Activated CD4-positive, alpha-beta T cell treated with anti-CD3 and anti-CD28 coated beads, Interleukin-2, amount 10 ng/mL, durations not matched to agents 24 days and 14 days (primary cell): ENCODE measurements at regions not wholly inside any gene's neighbourhood (a gene's known extent, or its start where the extent isn't known, plus 50 kb on each side); places are given as distances from the start of the nearest gene placed in this dataset.

ENCODE experiments used
- DNase-seq: peaks from one replicate; pipeline ENCODE4 v3.0.0; 2022
- H3K27ac Mint-ChIP-seq: one replicate; pipeline ENCODE4 v1.8.0; 2022; ENCODE audit warnings: mild to moderate bottlenecking, mixed read lengths
- H3K27me3 Mint-ChIP-seq: one replicate; pipeline ENCODE4 v1.8.0; 2022; ENCODE audit warnings: mixed read lengths
- H3K36me3 Mint-ChIP-seq: one replicate; pipeline ENCODE4 v1.8.0; 2022; ENCODE audit warnings: low read depth, mild to moderate bottlenecking, mixed read lengths
- H3K4me1 Mint-ChIP-seq: one replicate; pipeline ENCODE4 v1.8.0; 2021; ENCODE audit warnings: mixed read lengths
- H3K4me3 Mint-ChIP-seq: one replicate; pipeline ENCODE4 v1.8.0; 2022; ENCODE audit warnings: mild to moderate bottlenecking, moderate library complexity, mixed read lengths
- H3K9me3 Mint-ChIP-seq: one replicate; pipeline ENCODE4 v1.8.0; 2021; ENCODE audit warnings: mixed read lengths
- intact Hi-C: fragments of 100-400 bp; cut with micrococcal nuclease; formaldehyde crosslinking; loops from one replicate; pipeline ENCODE4 v1.15.1; 2023

GRCh38 chr2:42961961-42962360 is 169.6 kb upstream of the HAAO start:
- H3K27ac Mint-ChIP-seq, result no peak overlapping the region
- H3K4me3 Mint-ChIP-seq, result no peak overlapping the region
- peaks cover 23% of the 10 kb centered on the region for H3K27me3 Mint-ChIP-seq
- H3K36me3 Mint-ChIP-seq, result no peaks in the 10 kb centered on the region
- DNase-seq, result no peak
- intact Hi-C loops, result no loop called here
- no peaks in the 10 kb centered on the region for H3K9me3 Mint-ChIP-seq
- H3K4me1 Mint-ChIP-seq, result peaks cover 6% of the 10 kb centered on the region

DNA sequence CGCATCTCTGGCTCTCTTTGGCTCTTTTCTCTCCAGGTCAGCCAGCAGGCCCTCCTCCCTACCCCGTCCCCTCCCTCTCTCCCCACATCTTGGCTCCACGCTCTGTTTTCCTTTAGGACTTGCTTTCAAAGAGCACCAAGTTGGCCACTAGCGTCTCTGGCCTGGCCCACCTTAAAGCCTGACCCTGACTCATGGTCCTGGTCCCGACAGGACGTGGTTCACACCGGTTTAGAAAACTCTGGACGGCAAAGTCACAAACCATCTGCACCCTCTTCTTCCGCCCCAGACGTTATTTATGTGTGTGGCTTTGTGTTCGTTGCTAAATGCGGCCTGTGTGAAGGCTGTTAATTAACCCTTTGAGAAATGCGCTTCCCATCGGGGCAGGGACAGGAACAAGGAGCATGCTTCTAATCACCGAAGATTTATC is 169.0 kb upstream of the HAAO start:
- Mint-ChIP-seq H3K4me3 (no peak overlapping the region), H3K27me3 (peaks cover 24% of the 10 kb centered on the region), H3K4me1 (peaks cover 6% of the 10 kb centered on the region), H3K9me3 (no peaks in the 10 kb centered on the region), H3K36me3 (no peaks in the 10 kb centered on the region), H3K27ac (no peak overlapping the region)
- intact Hi-C loops, result no loop called here
- DNase-seq, result no peak

DNA sequence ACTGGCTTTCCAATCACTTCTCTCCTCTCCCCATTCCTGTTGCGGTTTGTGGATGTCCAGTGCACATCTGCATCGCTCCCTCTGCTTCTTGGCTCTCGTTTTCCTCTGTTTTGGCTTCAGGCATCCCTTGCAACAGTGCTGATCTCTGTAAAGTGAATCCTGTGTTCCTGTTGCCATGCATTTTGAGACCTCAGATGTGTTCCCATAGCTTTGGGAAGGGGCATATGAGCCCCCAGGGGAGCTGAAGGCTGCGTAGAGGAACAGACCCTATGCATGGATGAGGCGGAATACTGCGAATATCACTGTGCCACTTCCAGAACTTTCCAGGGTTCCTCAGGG is 168.4 kb upstream of the HAAO start:
- Mint-ChIP-seq H3K4me3 (no peak overlapping the region), H3K4me1 (peaks cover 6% of the 10 kb centered on the region), H3K36me3 (no peaks in the 10 kb centered on the region), H3K9me3 (no peaks in the 10 kb centered on the region), H3K27ac (no peak overlapping the region), H3K27me3 (peaks cover 26% of the 10 kb centered on the region)
- intact Hi-C loops, result no loop called here
- no peak for DNase-seq

DNA sequence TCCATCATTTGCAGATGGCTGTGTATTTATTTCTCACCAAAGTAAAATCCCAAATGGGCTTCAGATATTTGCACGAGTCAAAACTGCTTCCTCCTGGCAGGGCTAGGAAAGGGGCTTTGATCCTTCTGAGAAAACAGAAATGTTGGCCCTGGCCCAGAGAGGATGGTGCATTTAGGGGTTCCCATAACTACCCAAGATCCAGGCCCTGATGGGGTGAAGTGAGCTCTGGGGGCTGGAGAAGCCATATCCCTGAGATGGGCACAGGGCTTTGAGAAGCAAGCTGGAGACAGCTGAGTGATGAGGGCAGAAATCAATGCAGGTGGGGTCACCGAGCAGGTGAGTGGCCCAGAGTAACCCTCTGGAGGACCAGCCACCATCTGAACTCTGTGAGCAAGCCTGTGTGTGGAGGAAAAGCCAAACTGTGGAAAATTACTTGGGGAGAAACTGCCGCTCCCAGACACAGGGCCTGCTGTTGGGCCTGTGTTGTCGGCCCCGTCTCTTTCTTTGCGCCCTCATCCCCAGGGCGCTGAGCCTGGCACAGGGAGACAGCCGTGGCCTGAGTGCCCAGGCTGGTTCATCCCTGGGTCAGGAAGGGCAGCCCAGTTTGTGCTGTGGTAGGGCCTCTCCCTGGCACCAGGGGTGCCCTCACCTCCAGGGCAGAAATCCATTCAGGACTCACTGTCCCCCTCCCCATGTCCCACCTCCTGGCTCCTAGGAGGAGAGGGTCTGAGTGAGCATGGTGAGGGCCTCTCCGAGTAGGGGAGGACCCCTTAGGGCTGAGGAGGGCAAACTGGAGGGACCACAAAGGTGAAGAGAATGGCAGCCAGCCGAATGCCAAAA is 167.8 kb upstream of the HAAO start:
- Mint-ChIP-seq H3K4me1 (peaks cover 6% of the 10 kb centered on the region), H3K4me3 (no peak overlapping the region), H3K36me3 (no peaks in the 10 kb centered on the region), H3K9me3 (no peaks in the 10 kb centered on the region), H3K27me3 (peaks cover 26% of the 10 kb centered on the region), H3K27ac (no peak overlapping the region)
- intact Hi-C loops, result no loop called here
- no peak for DNase-seq

GRCh38 chr2:42959234-42960001 is 167.0 kb upstream of the HAAO start:
- Mint-ChIP-seq H3K27me3 (peaks cover 28% of the 10 kb centered on the region), H3K27ac (no peak overlapping the region), H3K4me1 (peaks cover 6% of the 10 kb centered on the region), H3K9me3 (no peaks in the 10 kb centered on the region), H3K4me3 (no peak overlapping the region), H3K36me3 (no peaks in the 10 kb centered on the region)
- no peak for DNase-seq
- intact Hi-C loops, result no loop called here

- H3K4me3 Mint-ChIP-seq, result no peak overlapping the region
- peaks cover 6% of the 10 kb centered on the region for H3K4me1 Mint-ChIP-seq
- intact Hi-C loops, result no loop called here
- DNase-seq, result no peak
- no peaks in the 10 kb centered on the region for H3K9me3 Mint-ChIP-seq
- H3K27me3 Mint-ChIP-seq, result peaks cover 28% of the 10 kb centered on the region
- H3K27ac Mint-ChIP-seq, result no peak overlapping the region
- H3K36me3 Mint-ChIP-seq, result no peaks in the 10 kb centered on the region
These were observed 166.4 kb upstream of the HAAO start for GRCh38 chr2:42958741-42959233.

- no peaks in the 10 kb centered on the region for H3K36me3 Mint-ChIP-seq
- peaks cover 4% of the 10 kb centered on the region for H3K4me1 Mint-ChIP-seq
- peaks cover 25% of the 10 kb centered on the region for H3K27me3 Mint-ChIP-seq
These were observed 165.5 kb upstream of the HAAO start for GRCh38 chr2:42957861-42958301.

GRCh38 chr2:42957109-42957860 is 164.9 kb upstream of the HAAO start:
- Mint-ChIP-seq H3K9me3 (no peaks in the 10 kb centered on the region), H3K4me1 (no peaks in the 10 kb centered on the region), H3K4me3 (no peak overlapping the region), H3K27ac (no peak overlapping the region), H3K36me3 (no peaks in the 10 kb centered on the region), H3K27me3 (peaks cover 19% of the 10 kb centered on the region)
- no peak for DNase-seq
- intact Hi-C loops, result no loop called here

More at GRCh38 chr2:42957861-42958301, 165.5 kb upstream of the HAAO start:
- intact Hi-C loops, result no loop called here
- no peak for DNase-seq
- no peak overlapping the region for H3K4me3 Mint-ChIP-seq
- no peak overlapping the region for H3K27ac Mint-ChIP-seq
- H3K9me3 Mint-ChIP-seq, result no peaks in the 10 kb centered on the region

GRCh38 chr2:42954227-42954962 is 162.0 kb upstream of the HAAO start:
- H3K4me1 Mint-ChIP-seq, result no peaks in the 10 kb centered on the region
- H3K9me3 Mint-ChIP-seq, result no peaks in the 10 kb centered on the region
- no peaks in the 10 kb centered on the region for H3K36me3 Mint-ChIP-seq
- H3K27ac Mint-ChIP-seq, result no peak overlapping the region
- peaks cover 7% of the 10 kb centered on the region for H3K27me3 Mint-ChIP-seq
- H3K4me3 Mint-ChIP-seq, result no peak overlapping the region
- DNase-seq, result no peak
- intact Hi-C loops, result no loop called here

- Mint-ChIP-seq H3K9me3 (no peaks in the 10 kb centered on the region), H3K4me3 (no peak overlapping the region), H3K4me1 (no peaks in the 10 kb centered on the region), H3K27me3 (peaks cover 8% of the 10 kb centered on the region), H3K27ac (no peak overlapping the region), H3K36me3 (no peaks in the 10 kb centered on the region)
- intact Hi-C loops, result no loop called here
- no peak for DNase-seq
These were observed 160.8 kb upstream of the HAAO start for GRCh38 chr2:42953216-42953615.

DNA sequence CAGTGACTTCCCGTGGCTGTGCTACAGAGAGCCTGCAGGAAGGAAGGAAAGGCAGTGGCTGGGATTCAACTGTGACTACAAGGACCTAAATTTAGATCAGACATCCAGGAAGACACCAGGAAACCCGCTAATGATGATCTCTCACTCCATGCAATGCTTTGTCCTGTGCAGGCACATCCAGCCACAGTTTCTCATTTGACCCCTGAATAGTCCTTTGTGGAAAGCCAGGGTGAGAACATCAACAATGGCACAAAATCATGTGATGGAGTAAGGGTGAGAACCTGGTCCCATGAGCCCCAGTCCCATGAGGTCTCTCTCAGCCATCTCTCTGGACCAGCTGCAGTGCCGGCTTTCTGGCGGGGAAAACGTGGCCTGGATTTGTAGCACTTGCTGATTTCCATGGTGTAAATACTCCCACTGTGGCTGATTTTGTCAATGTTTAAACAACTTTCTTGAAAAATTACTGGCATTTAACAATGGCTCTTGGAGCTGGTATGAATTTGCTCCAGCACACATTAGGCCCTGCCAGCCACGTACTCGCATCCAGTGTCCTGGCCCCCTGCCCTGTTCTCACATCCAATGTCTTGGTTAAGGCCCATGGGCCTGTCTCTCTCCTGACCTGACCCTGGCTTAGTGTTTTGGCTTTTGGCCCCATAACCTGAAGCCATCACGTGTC is 159.0 kb upstream of the HAAO start:
- H3K9me3 Mint-ChIP-seq, result no peaks in the 10 kb centered on the region
- no peak overlapping the region for H3K4me3 Mint-ChIP-seq
- no peak overlapping the region for H3K27ac Mint-ChIP-seq
- intact Hi-C loops, result no loop called here
- DNase-seq, result no peak
- H3K4me1 Mint-ChIP-seq, result peaks cover 3% of the 10 kb centered on the region
- no peaks in the 10 kb centered on the region for H3K36me3 Mint-ChIP-seq
- peaks cover 7% of the 10 kb centered on the region for H3K27me3 Mint-ChIP-seq

DNA sequence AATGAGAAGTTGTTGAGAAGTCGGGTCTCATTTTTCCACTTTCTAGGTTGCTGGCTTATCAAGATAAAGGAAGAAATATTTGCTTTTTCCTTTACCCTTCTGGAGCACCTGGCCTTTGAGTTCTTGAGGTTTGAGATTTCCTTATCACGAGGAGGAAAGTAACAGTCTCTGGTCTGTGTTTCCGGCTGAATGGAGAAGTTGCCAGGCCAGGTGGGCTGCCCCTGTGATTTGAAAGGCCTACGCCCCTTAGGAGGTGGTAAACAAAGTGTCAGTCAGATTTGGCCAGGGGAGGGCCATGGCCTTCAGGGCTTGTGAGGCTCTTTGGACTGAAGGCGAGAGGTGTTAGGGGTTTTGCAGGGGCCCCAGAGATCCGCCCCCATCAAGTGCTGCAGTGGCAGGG is 156.7 kb upstream of the HAAO start:
- no peak for DNase-seq
- Mint-ChIP-seq H3K9me3 (no peaks in the 10 kb centered on the region), H3K4me3 (no peak overlapping the region), H3K36me3 (no peaks in the 10 kb centered on the region), H3K4me1 (peaks cover 3% of the 10 kb centered on the region), H3K27me3 (peaks cover 3% of the 10 kb centered on the region), H3K27ac (no peak overlapping the region)
- intact Hi-C loops, result no loop called here
